Testis (tissue), 2 donors: ENCODE measurements at regions not wholly inside any gene's neighbourhood (a gene's known extent, or its start where the extent isn't known, plus 50 kb on each side); places are given as distances from the start of the nearest gene placed in this dataset.

Experiments
- DNase-seq: peaks from one replicate; pipeline ENCODE4 v3.0.0-alpha.2; 2019
- H3K27ac ChIP-seq, 2 donors: fragments of 200-600 bp; sonication (generic); one replicate each; pipeline ENCODE4 v1.5.1; 2019
- H3K27me3 ChIP-seq: fragments of 200-600 bp; sonication (generic); one replicate; pipeline ENCODE4 v1.5.1; 2019
- H3K36me3 ChIP-seq: fragments of 200-600 bp; sonication (generic); one replicate; pipeline ENCODE4 v1.5.1; 2017; ENCODE audit warnings: low read depth; ENCODE audit errors: missing control alignments
- H3K4me1 ChIP-seq: fragments of 200-600 bp; sonication (generic); one replicate; pipeline ENCODE4 v1.5.1; 2019
- H3K4me3 ChIP-seq, 2 donors: fragments of 200-600 bp; sonication (generic); one replicate each; pipeline ENCODE4 v1.5.1; 2017 to 2019
- H3K9me3 ChIP-seq: fragments of 200-600 bp; sonication (generic); one replicate; pipeline ENCODE4 v1.5.1; 2017
- CTCF ChIP-seq, 3 experiments: fragments of 450-650 bp in 2 of 3; fragments of 200-600 bp in 1 of 3; sonication (generic) in 1 of 3; IDR thresholded peaks; one replicate each; pipeline ENCODE4 v1.5.1; 2016 to 2019; ENCODE audit warnings: antibody characterized with exemption in 3 of 3, mild to moderate bottlenecking in 2 of 3, moderate library complexity in 1 of 3
- POLR2A ChIP-seq: fragments of 450-650 bp; IDR thresholded peaks from one replicate; pipeline ENCODE4 v1.6.1; 2017; ENCODE audit warnings: antibody characterized with exemption, mild to moderate bottlenecking, moderate library complexity
- WGBS, 2 donors: methylation state at CpG; one replicate each; pipeline ENCODE4 v1.1.5; 2018; 5-methylcytosine and 5-hydroxymethylcytosine counted together
- intact Hi-C: fragments of 100-400 bp; cut with DNase I; formaldehyde crosslinking; loops from one replicate; pipeline ENCODE4 v1.15.1; 2023; ENCODE audit warnings: low total_unique reads

- H3K4me1 ChIP-seq, result no peaks in the 10 kb centered on the region
- intact Hi-C loops, result no loop called here
- no peak for DNase-seq
- no peaks in the 10 kb centered on the region for H3K36me3 ChIP-seq
- WGBS, 2 donors, result 100% methylated on average over 1 of the region's 1 CpG
- no peak overlapping the region for H3K4me3 ChIP-seq
- H3K27ac ChIP-seq, result no peak overlapping the region
- H3K9me3 ChIP-seq, result no peaks in the 10 kb centered on the region
- no peaks in the 10 kb centered on the region for H3K27me3 ChIP-seq
- TF ChIP-seq CTCF (IDR thresholded peaks at IDR 0.05), result no peak
- no peak for TF ChIP-seq POLR2A
These were observed 151.0 kb upstream of the SEL1L start for GRCh38 chr14:81684696-81685095.

GRCh38 chr14:81686512-81686911 lies 152.9 kb upstream of the SEL1L start:
- no peak for TF ChIP-seq CTCF (IDR thresholded peaks at IDR 0.05)
- no peak for TF ChIP-seq POLR2A
- no peak overlapping the region for H3K4me3 ChIP-seq
- no peaks in the 10 kb centered on the region for H3K36me3 ChIP-seq
- no peaks in the 10 kb centered on the region for H3K27me3 ChIP-seq
- H3K9me3 ChIP-seq, result no peaks in the 10 kb centered on the region
- H3K4me1 ChIP-seq, result no peaks in the 10 kb centered on the region
- 59 to 65% methylated on average over 4 of the region's 4 CpGs for WGBS, 2 donors
- no peak for DNase-seq
- H3K27ac ChIP-seq, result no peak overlapping the region
- intact Hi-C loops, result no loop called here

- Histone ChIP-seq H3K9me3 (no peaks in the 10 kb centered on the region), H3K36me3 (no peaks in the 10 kb centered on the region), H3K27ac (no peak overlapping the region), H3K4me3 (no peak overlapping the region), H3K27me3 (no peaks in the 10 kb centered on the region), H3K4me1 (no peaks in the 10 kb centered on the region)
- intact Hi-C loops, result no loop called here
- no peak for DNase-seq
- TF ChIP-seq CTCF (IDR thresholded peaks at IDR 0.05) (no peak), POLR2A (no peak)
- WGBS, 2 donors, result 86 to 87% methylated on average over 3 of the region's 3 CpGs
These were observed 158.3 kb upstream of the SEL1L start for GRCh38 chr14:81691931-81692330.

GRCh38 chr14:81694419-81694818 lies 160.8 kb upstream of the SEL1L start:
- no peak for DNase-seq
- WGBS, 2 donors, result 70 to 92% methylated on average over 1 of the region's 1 CpG
- TF ChIP-seq POLR2A (no peak), CTCF (IDR thresholded peaks at IDR 0.05) (no peak)
- H3K4me3 ChIP-seq, result no peak overlapping the region
- H3K36me3 ChIP-seq, result no peaks in the 10 kb centered on the region
- no peaks in the 10 kb centered on the region for H3K27me3 ChIP-seq
- no peak overlapping the region for H3K27ac ChIP-seq
- no peaks in the 10 kb centered on the region for H3K9me3 ChIP-seq
- H3K4me1 ChIP-seq, result no peaks in the 10 kb centered on the region
- intact Hi-C loops, result no loop called here

- 48 to 51% methylated on average over 6 of the region's 6 CpGs for WGBS, 2 donors
These were observed 176.0 kb upstream of the SEL1L start for GRCh38 chr14:81709681-81710080.

More at GRCh38 chr14:81709681-81710080, 176.0 kb upstream of the SEL1L start:
- intact Hi-C loops, result no loop called here
- no peaks in the 10 kb centered on the region for H3K36me3 ChIP-seq
- no peak for DNase-seq
- no peak overlapping the region for H3K27ac ChIP-seq
- no peak overlapping the region for H3K4me3 ChIP-seq
- no peaks in the 10 kb centered on the region for H3K27me3 ChIP-seq
- TF ChIP-seq CTCF (IDR thresholded peaks at IDR 0.05), result no peak
- no peak for TF ChIP-seq POLR2A
- H3K4me1 ChIP-seq, result peaks cover 3% of the 10 kb centered on the region
- H3K9me3 ChIP-seq, result no peaks in the 10 kb centered on the region
